GM23248 (cell line): ENCODE measurements at regions not wholly inside any gene's neighbourhood (a gene's known extent, or its start where the extent isn't known, plus 50 kb on each side); places are given as distances from the start of the nearest gene placed in this dataset.

Experiments
- DNase-seq: peaks from one replicate; pipeline ENCODE4 v3.0.0-alpha.2; 2015
- H2AFZ ChIP-seq: fragments of 200-600 bp; sonication (generic); 2 replicates; pipeline ENCODE4 v1.6.1; 2016; ENCODE audit warnings: antibody characterized with exemption
- H3F3A ChIP-seq: fragments of 200-600 bp; sonication (generic); 2 replicates; pipeline ENCODE4 v1.6.1; 2016; ENCODE audit warnings: mild to moderate bottlenecking, antibody characterized with exemption, mixed run types; ENCODE audit not compliant: insufficient read depth
- H3K27ac ChIP-seq: fragments of 200-600 bp; sonication (generic); 2 replicates; pipeline ENCODE4 v1.5.1; 2016; ENCODE audit warnings: mild to moderate bottlenecking
- H3K27me3 ChIP-seq: fragments of 200-600 bp; sonication (generic); replicated peaks from 2 replicates; pipeline ENCODE4 v1.6.1; 2016; ENCODE audit warnings: mild to moderate bottlenecking; ENCODE audit not compliant: insufficient read depth
- H3K36me3 ChIP-seq: fragments of 200-600 bp; sonication (generic); 2 replicates; pipeline ENCODE4 v1.6.1; 2016; ENCODE audit warnings: low read depth, mild to moderate bottlenecking
- H3K4me1 ChIP-seq: fragments of 200-600 bp; sonication (generic); 2 replicates; pipeline ENCODE4 v1.6.1; 2016; ENCODE audit warnings: mild to moderate bottlenecking; ENCODE audit not compliant: insufficient read depth
- H3K4me2 ChIP-seq: fragments of 200-600 bp; sonication (generic); one replicate; pipeline ENCODE4 v1.6.1; 2016; ENCODE audit warnings: mild to moderate bottlenecking; ENCODE audit not compliant: unreplicated experiment
- H3K4me3 ChIP-seq: fragments of 200-600 bp; sonication (generic); 2 replicates; pipeline ENCODE4 v1.5.1; 2016; ENCODE audit warnings: mild to moderate bottlenecking
- H3K79me2 ChIP-seq: fragments of 200-600 bp; sonication (generic); 2 replicates; pipeline ENCODE4 v1.6.1; 2016; ENCODE audit warnings: mild to moderate bottlenecking; ENCODE audit not compliant: insufficient read depth
- H3K9ac ChIP-seq: fragments of 200-600 bp; sonication (generic); 2 replicates; pipeline ENCODE4 v1.6.1; 2016; ENCODE audit warnings: mild to moderate bottlenecking
- H3K9me2 ChIP-seq: fragments of 200-600 bp; sonication (generic); 2 replicates; pipeline ENCODE4 v1.6.1; 2016; ENCODE audit warnings: mixed run types, mild to moderate bottlenecking, moderate library complexity; ENCODE audit not compliant: insufficient read depth
- H3K9me3 ChIP-seq: fragments of 200-600 bp; sonication (generic); one replicate; pipeline ENCODE4 v1.6.1; 2017; ENCODE audit warnings: low read depth
- H4K20me1 ChIP-seq: fragments of 200-600 bp; sonication (generic); 2 replicates; pipeline ENCODE4 v1.6.0; 2016; ENCODE audit not compliant: insufficient read depth
- EZH2 ChIP-seq: fragments of 200-600 bp; sonication (generic); IDR thresholded peaks from 2 replicates; pipeline ENCODE4 v1.6.1; 2018; ENCODE audit warnings: antibody characterized with exemption, mild to moderate bottlenecking; ENCODE audit not compliant: insufficient read depth, poor library complexity, severe bottlenecking
- EZH2phosphoT487 ChIP-seq: fragments of 200-600 bp; sonication (generic); IDR thresholded peaks from 2 replicates; pipeline ENCODE4 v1.6.1; 2018; ENCODE audit warnings: antibody characterized with exemption, moderate library complexity, mild to moderate bottlenecking, low read depth; ENCODE audit not compliant: insufficient read depth
- WGBS, 2 experiments: methylation state at CpG; one replicate each; pipeline ENCODE4 v1.1.6; 2015 to 2017; ENCODE audit warnings: low lambda C conversion rate in 2 of 2, low coverage in 1 of 2; ENCODE audit errors: missing lambda C conversion rate in 2 of 2; 5-methylcytosine and 5-hydroxymethylcytosine counted together
- in situ Hi-C: fragments of 300-500 bp; cut with MboI; formaldehyde crosslinking; loops from 2 replicates; pipeline ENCODE4 v1.15.0; 2020

DNA sequence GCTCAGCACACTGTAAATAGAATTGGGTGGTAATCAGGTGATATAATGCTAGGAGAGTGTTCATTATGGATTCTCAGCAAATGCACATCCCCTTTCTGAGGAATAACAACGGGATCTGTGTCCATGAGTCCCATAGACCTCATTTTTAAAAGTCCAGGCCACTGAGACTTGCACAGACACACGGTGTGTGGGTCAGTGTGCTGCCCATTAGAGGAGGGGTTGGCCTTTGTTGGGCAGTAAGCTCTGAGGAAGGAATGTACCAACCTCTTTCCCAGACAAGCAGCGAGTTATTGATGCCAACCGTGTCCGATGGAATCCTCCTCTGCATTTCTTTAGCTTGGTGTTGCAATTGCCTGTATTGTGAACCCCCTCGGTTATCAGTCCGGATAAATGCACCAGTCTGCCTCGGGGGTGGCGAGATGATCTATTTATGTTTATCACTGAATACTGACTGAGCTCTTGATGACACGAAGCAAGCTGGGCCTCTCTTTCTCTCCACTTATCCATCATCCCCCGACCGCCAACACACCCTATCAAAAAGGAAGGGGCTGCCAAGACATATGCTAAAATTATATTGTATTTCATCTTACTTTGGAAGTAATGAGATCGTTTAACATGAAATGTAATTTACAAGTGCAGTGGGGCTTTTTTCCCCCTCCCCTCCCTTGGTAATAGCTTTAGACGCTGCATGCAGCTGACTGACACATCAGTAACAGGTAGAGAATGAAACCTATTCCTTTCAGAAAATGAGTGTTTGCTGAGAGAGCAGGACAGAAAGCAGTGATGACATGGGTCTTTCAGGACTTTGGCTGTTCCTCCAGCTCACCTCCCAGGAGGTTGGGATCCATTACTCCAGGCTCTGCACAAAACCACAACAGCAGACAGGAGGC, 126.6 kb upstream of the ST8SIA2 start:
- H2AFZ ChIP-seq, result no peak overlapping the region
- H3K27ac ChIP-seq, result no peak overlapping the region
- no peaks in the 10 kb centered on the region for H3F3A ChIP-seq
- no peak for TF ChIP-seq EZH2
- no peak for TF ChIP-seq EZH2phosphoT487
- no peak overlapping the region for H3K4me2 ChIP-seq
- DNase-seq, result no peak
- no peaks in the 10 kb centered on the region for H3K27me3 ChIP-seq
- no peaks in the 10 kb centered on the region for H3K36me3 ChIP-seq
- H3K9me2 ChIP-seq, result no peaks in the 10 kb centered on the region
- 19 to 22% methylated on average over 14 of the region's 14 CpGs for WGBS, 2 experiments
- no peaks in the 10 kb centered on the region for H3K79me2 ChIP-seq
- no peak overlapping the region for H3K4me3 ChIP-seq
- no peaks in the 10 kb centered on the region for H3K9me3 ChIP-seq
- H3K4me1 ChIP-seq, result no peaks in the 10 kb centered on the region
- no peak overlapping the region for H3K9ac ChIP-seq
- in situ Hi-C loops, result no loop called here
- no peaks in the 10 kb centered on the region for H4K20me1 ChIP-seq

DNA sequence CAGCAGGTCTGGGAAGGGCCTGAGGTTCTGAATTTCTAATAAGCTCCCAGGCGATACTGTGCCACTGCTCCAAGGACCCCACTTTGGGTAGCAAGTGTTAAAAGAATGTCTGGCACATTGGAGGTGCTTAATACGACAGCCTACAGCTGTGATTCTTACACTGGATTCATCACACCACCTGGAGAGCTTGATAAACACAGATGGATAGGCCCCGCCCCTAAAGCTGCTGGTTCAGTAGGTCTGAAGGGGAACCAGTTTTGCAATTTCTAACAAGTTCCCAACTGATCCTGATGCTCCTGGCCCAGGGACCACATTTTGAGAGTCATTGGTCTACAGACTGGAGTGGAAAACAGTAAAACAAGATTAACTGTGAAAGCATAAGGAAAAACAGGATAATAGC, 124.8 kb upstream of the ST8SIA2 start:
- Histone ChIP-seq H3K9me3 (no peaks in the 10 kb centered on the region), H3K4me2 (no peak overlapping the region), H3K27me3 (no peaks in the 10 kb centered on the region), H3F3A (no peaks in the 10 kb centered on the region), H3K79me2 (no peaks in the 10 kb centered on the region), H3K36me3 (no peaks in the 10 kb centered on the region), H3K9me2 (no peaks in the 10 kb centered on the region), H4K20me1 (no peaks in the 10 kb centered on the region), H3K9ac (no peak overlapping the region), H2AFZ (no peak overlapping the region), H3K4me3 (no peak overlapping the region), H3K4me1 (no peaks in the 10 kb centered on the region), H3K27ac (no peak overlapping the region)
- in situ Hi-C loops, result no loop called here
- DNase-seq, result no peak
- 41 to 43% methylated on average over 3 of the region's 3 CpGs for WGBS, 2 experiments
- TF ChIP-seq EZH2phosphoT487 (no peak), EZH2 (no peak)

GRCh38 chr15:92271179-92271578, 122.5 kb upstream of the ST8SIA2 start:
- WGBS, 2 experiments, result 0 to 12% methylated on average over 1 of the region's 1 CpG
- Histone ChIP-seq H3F3A (no peaks in the 10 kb centered on the region), H3K4me1 (no peaks in the 10 kb centered on the region), H3K4me2 (no peak overlapping the region), H3K9ac (no peak overlapping the region), H3K79me2 (no peaks in the 10 kb centered on the region), H3K27ac (no peak overlapping the region), H2AFZ (no peak overlapping the region), H3K9me2 (no peaks in the 10 kb centered on the region), H4K20me1 (no peaks in the 10 kb centered on the region), H3K9me3 (no peaks in the 10 kb centered on the region), H3K27me3 (no peaks in the 10 kb centered on the region), H3K4me3 (no peak overlapping the region), H3K36me3 (no peaks in the 10 kb centered on the region)
- no peak for DNase-seq
- in situ Hi-C loops, result no loop called here
- TF ChIP-seq EZH2phosphoT487 (no peak), EZH2 (no peak)

- Histone ChIP-seq H2AFZ (no peak overlapping the region), H3K9me3 (no peaks in the 10 kb centered on the region), H3K9me2 (no peaks in the 10 kb centered on the region), H3K4me1 (no peaks in the 10 kb centered on the region), H3K4me3 (no peak overlapping the region), H4K20me1 (no peaks in the 10 kb centered on the region), H3K4me2 (no peak overlapping the region), H3F3A (no peaks in the 10 kb centered on the region), H3K27ac (no peak overlapping the region), H3K9ac (no peak overlapping the region), H3K36me3 (no peaks in the 10 kb centered on the region), H3K27me3 (no peaks in the 10 kb centered on the region), H3K79me2 (no peaks in the 10 kb centered on the region)
- TF ChIP-seq EZH2 (no peak), EZH2phosphoT487 (no peak)
- DNase-seq, result no peak
- WGBS, 2 experiments, result 67 to 82% methylated on average over 1 of the region's 1 CpG
- in situ Hi-C loops, result no loop called here
These were observed 121.6 kb upstream of the ST8SIA2 start for GRCh38 chr15:92272106-92272505.
